ENCODE measurements at regions not wholly inside any gene's neighbourhood (a gene's known extent, or its start where the extent isn't known, plus 50 kb on each side); places are given as distances from the start of the nearest gene placed in this dataset.

DNA sequence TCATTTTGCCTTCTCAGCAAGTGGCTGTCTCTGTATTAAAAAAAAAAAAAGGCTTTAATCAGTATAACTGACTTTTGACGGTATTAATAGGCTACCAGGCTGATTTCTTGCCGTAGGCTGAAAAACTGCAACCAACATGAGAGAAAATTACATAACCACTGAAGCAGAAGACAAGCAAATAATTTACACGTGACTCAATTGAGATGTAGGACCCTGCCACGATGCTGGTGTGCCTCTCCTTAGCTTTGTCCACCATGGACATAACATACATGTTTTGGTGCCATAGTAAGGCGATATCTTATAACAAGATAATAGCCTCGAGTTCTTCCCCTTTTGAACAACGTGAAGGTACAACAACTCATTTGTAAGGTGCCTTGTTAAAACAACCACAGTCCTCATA lies 88.7 kb upstream of the GRIP1 start:
- no peak for TF ChIP-seq NANOG (IDR thresholded peaks at IDR 0.05; ENCODE audit: borderline replicate concordance)
- TF ChIP-seq, protein P1, sequence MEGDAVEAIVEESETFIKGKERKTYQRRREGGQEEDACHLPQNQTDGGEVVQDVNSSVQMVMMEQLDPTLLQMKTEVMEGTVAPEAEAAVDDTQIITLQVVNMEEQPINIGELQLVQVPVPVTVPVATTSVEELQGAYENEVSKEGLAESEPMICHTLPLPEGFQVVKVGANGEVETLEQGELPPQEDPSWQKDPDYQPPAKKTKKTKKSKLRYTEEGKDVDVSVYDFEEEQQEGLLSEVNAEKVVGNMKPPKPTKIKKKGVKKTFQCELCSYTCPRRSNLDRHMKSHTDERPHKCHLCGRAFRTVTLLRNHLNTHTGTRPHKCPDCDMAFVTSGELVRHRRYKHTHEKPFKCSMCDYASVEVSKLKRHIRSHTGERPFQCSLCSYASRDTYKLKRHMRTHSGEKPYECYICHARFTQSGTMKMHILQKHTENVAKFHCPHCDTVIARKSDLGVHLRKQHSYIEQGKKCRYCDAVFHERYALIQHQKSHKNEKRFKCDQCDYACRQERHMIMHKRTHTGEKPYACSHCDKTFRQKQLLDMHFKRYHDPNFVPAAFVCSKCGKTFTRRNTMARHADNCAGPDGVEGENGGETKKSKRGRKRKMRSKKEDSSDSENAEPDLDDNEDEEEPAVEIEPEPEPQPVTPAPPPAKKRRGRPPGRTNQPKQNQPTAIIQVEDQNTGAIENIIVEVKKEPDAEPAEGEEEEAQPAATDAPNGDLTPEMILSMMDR (conservative IDR thresholded peaks at IDR 0.05; ENCODE audit: low read depth in 2 of 2), result no peak
- no peak for TF ChIP-seq EZH2 (IDR thresholded peaks at IDR 0.05; ENCODE audit: low read depth, unreplicated experiment)
